HG03460 (cell line): ENCODE measurements at regions not wholly inside any gene's neighbourhood (a gene's known extent, or its start where the extent isn't known, plus 50 kb on each side); places are given as distances from the start of the nearest gene placed in this dataset.
"Not testable (repeated sequence)": the region's sequence is repeated elsewhere in the genome, so short reads cannot be mapped to it uniquely, and the experiment has no call there.

ENCODE experiments used
- ATAC-seq: cut with Tn5 transposase; IDR thresholded peaks from one replicate; pipeline ENCODE4 v1.9.1; 2021; ENCODE audit not compliant: unreplicated experiment

DNA sequence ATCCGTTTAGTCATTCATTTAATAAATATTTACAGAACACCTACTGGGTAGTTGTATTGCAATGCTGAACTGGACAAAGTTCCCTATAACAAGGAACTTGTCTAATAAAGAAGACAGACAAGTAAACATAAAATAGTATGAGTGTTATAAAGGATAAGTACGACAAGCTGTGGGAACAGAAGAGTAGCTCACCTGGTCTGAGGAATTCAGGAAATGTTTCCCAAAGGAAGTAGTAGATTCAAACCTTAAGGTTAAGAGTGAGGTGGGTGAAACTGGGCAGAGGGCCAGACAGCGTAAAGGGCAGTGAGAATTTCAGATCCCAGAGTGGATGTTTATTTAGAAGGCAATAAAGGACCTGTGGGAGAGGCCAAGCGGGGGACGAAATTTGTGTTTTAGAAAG, 72.3 kb upstream of the CD2AP start:
- ATAC-seq, result no peak

- ATAC-seq, result no peak
Observed at GRCh38 chr6:47407300-47408281, 70.0 kb upstream of the CD2AP start.

GRCh38 chr6:47413752-47414422, 63.7 kb upstream of the CD2AP start:
- ATAC-seq, result peak; percentile 72

DNA sequence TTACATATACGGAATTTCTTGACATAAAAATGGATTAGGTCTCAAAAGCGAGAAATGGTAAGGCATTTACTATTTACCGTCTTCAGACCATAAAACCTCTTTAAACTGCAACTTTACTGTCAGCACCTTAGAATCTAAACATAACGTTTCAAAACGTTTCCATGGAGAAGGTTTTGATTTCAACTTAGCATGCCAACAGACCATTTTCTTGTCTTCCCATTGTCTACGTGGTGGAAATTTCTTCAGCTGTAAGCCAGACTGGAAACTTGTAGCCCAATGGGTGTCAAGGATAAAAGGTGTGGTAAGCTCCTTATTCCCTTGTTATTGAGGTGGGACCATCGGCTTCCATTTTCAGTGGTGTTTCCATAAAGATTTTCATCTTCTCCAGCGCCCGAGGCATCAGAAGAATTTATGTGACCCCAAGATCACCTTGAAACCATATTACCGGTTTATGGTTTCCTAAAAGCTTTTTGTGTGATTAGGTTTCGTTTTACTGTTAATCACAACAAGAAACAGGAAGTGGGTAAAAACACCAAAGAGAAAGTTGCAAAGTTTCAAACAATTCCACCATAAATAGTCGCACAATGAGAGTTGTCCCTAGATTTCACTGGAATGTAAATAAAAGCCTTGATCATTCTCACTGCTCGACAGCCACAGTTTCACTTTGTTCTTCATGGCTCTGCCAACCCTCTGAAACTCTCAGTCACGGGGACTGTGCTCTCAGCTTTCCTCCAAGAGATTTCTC, 63.0 kb upstream of the CD2AP start:
- ATAC-seq, result peak; percentile 76

- ATAC-seq, result no peak
Observed at GRCh38 chr6:47416396-47417345, 60.9 kb upstream of the CD2AP start.

- ATAC-seq, result no peak
Observed at GRCh38 chr6:47419621-47420020, 58.0 kb upstream of the CD2AP start.

- ATAC-seq, result no peak
Observed at GRCh38 chr6:47420394-47421371, 56.9 kb upstream of the CD2AP start.

GRCh38 chr6:47423079-47423478, 54.5 kb upstream of the CD2AP start:
- ATAC-seq, result no peak

DNA sequence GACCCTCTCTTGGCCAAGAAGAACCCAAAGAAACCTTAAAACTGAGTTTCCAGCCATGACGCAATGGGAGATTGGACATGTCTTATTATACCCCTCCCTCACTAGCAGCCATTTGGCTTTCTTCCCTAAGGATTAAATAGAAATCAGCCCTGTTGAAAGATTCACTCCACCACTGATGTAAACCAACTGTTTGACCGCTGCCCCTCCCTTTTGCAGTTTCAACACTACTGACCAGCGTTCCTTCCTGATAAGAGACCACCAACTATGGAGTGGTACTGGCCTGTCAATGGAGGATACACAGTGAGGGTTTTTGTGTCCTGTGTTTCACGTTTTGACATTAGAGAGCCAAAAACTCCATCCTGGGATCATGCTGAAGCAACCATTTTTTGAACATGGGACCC, 53.2 kb upstream of the CD2AP start:
- ATAC-seq, result no peak

DNA sequence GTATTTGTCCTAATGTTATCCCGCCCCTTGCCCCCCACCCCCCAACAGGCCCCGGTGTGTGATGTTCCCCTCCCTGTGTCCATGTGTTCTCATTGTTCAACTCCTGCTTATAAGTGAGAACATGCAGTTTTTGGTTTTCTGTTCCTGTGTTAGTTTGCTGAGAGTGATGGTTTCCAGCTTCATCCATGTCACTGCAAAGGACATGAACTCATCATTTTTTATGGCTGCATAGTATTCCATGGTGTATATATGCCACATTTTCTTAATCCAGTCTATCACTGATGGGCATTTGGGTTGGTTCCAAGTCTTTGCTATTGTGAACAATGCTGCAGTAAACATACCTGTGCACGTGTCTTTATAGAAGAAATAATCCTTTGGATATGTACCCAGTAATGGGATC, 51.9 kb upstream of the CD2AP start:
- not testable (repeated sequence) for ATAC-seq

DNA sequence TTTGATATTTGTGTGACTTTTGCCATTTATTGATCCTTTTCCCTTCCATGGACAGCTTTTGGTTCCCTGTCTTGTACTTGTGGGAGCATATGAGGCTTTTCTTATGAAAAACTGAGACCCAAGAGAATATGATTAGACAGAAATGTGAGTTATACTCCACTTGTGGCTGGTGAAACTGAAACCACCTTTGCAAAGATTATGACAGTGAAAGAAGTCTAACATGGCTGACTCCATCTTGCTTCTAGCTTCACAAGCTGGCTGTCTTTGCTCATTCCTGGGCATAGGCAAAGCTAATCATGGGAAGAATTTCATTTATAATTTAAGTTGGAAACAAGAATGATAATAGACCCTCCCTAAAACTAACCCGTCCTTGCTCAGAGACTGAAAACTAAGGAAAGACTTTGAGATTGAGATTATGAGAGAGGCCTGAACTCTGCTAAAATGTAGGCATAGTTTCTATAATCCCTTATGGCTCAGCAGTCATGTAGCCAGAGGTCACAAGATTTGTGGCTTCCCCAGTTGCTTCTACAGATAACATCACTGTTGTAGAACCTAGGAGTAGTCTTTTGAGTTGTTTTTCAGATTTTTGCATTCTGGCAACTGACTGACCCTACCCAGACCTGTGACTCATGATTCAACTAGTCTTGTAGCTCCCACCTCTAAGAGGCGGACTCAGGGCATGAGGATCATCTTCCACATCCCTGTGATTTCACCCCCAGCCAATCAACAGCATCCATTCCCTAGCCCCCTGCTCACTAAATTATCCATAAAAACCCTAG, 50.9 kb upstream of the CD2AP start:
- no peak for ATAC-seq

GRCh38 chr6:47427680-47428079, 49.9 kb upstream of the CD2AP start:
- no peak for ATAC-seq
